HG03558 (cell line): ENCODE measurements at regions not wholly inside any gene's neighbourhood (a gene's known extent, or its start where the extent isn't known, plus 50 kb on each side); places are given as distances from the start of the nearest gene placed in this dataset.

Source experiments
- ATAC-seq: cut with Tn5 transposase; IDR thresholded peaks from one replicate; pipeline ENCODE4 v1.9.1; 2021; ENCODE audit warnings: moderate number of reproducible peaks; ENCODE audit not compliant: unreplicated experiment; ENCODE audit errors: extremely low read depth

DNA sequence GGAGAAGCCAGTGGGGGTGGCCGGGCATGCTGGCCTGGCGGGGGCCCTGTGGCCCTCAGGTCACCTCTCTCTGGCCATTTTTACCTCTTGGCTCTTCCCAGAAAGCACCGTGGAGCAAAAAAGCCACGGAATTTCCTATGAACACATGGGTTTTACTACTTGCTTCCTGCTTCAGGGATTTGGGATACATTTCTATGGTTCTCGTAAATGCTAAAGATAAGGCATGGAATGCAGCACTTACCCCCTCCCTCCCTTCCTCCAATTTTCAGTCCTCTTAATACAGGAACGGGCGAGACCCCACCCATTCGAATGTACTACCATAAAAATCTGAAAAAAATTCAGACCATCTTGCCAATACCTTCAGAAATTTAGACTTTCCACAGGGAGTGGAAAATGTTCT, 279.7 kb downstream of the ARHGAP12 start:
- ATAC-seq = no peak

DNA sequence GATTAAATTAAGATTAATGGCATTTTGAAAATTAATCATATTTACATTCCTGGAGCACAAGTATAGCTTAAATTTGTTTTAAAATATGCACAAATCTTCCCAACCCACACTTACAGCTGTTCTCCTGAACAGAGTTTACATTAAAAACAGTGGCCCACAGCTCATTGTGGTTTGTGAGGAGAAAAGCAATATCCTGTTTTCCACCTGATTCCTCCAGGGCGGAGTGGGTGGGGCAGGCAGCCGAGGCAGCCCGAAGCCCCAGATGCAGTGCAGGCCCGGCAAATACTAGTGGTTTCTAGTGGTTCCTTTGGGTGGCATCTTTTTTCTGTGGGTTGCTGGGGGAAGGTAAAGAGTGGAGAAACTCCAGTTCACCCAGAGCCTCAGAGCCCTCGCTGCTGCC, 280.8 kb downstream of the ARHGAP12 start:
- no peak for ATAC-seq

DNA sequence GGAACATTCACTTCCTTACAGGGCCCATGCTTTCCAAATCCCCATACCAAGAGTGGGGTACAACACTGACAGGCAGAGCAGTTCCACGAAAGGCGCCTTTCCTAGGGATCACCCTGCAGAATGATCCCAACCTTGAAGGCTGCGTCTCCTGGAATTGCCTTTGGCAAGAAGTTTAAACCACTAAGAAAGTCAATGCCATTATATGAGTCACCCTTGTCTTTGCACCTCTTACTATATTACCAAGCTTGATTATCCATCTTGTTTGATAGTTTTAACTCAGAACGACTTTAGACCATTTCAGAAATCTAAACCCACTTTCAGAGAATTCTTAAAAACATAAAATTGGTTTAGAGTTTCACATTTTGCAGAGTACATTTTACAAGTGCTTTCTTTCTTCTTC, 282.1 kb downstream of the ARHGAP12 start:
- ATAC-seq = no peak

DNA sequence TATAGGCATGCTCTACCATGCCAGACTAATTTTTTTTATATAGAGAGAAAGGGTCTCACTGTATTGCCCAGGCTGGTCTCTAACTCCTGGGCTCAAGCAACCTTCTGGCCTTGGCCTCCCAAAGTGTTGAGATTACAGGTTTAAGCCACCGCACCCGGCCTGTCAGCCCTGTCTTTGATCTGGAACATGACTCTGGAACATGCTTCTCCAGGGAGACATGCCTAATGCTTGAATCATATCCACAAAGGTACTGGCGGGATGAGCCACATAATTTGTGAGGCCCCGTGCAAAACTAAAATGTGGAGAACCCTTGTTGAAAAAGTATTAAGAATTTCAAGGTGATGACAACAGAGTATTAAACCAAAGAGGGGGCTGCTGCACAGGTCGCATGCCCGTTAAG, 282.8 kb downstream of the ARHGAP12 start:
- no peak for ATAC-seq

DNA sequence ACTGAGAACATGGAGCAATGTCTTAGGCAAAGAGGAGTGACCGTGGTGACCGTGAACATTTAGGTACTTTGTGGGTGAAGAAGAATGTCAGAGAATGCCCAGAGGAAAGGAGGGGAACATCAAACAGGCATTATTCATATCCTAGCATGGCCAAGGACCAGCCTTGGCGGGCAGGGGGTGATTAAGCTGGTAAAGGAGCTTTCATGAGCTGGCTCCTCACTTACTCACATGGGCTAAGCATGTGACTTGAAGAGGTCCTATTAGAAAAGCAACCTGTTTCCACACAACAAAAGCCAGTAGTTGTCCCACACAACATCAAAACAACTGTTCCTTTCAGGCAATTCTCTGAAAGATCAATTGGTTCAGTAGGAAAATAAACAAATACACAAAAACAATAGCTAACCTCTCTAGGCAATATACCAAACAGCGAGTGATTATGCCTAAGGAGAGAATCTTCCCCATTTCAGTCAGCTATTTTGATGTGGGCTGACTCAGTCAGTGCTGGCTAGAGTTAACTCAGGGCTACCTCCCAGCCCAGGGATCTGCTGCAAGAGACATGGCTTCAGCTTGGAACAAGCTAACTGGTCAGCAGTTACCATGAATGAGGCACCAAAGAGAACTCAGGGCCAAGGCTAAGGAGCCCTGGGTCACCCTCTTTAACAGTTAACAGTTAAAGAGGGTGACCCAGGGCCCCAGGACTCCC, 283.5 kb downstream of the ARHGAP12 start:
- no peak for ATAC-seq

DNA sequence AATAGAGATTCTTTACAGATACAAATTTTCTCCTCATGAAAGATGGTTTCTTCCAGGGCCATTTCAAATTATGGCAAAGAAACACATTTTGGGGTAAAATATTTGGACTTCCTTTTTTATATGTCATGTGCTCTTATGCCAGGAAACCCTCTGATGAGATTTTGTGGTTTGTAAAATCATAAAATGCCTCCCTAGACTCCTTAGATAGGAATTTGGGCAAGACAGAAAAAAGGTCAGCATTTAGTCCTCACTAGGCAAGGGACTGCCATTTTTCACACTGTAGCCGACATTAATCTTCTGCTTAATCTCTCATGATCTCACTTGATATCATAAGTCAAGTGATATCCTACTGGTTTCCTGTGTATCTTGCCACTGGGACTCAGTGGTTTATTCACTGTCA, 286.4 kb downstream of the ARHGAP12 start:
- no peak for ATAC-seq

DNA sequence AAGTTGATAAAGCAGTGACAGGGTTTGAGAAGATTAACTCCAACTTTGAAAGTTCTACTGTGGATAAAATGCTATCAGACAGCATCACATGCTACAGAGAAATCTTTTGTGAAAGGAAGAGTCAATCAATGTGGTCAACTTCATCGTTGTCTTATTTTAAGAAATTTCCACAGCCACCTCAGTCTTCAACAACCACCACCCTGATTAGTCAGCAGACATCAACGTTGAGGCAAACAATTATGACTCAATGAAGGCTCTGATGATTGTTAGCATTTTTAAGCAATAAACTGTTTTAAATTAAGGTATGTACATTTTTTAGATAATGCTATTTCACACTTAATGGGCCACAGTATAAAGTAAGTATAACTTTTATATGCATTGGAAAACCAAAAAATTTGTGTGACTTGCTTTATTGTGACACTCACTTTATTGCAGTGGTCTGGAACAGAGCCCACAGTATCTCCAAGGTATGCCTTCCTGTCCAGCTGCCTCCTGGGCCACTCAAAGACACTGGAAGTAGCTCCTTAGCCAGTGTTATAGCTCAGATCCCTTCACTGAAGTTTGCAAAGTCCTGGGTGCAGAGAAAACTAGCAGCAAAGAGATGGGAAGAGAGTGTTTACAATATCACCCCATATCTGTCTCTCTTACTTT, 293.1 kb downstream of the ARHGAP12 start:
- no peak for ATAC-seq

DNA sequence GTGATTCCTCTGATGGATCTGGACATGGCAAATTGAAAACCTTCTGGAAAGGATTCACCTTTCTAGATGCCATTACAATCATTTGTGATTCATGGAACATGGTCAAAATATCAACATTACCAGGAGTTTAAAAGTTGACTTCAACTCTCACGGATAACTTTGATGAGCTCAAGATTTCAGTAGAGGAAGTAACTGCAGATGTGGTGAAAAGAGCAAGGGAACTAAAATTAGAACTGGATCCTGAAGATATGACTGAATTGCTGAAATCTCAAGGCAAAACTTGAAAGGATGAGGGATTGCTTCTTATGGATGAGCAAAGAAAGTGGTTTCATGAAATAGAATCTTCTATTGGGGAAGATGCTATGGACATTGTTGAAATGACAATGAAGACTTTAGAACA, 293.6 kb downstream of the ARHGAP12 start:
- ATAC-seq = no peak

DNA sequence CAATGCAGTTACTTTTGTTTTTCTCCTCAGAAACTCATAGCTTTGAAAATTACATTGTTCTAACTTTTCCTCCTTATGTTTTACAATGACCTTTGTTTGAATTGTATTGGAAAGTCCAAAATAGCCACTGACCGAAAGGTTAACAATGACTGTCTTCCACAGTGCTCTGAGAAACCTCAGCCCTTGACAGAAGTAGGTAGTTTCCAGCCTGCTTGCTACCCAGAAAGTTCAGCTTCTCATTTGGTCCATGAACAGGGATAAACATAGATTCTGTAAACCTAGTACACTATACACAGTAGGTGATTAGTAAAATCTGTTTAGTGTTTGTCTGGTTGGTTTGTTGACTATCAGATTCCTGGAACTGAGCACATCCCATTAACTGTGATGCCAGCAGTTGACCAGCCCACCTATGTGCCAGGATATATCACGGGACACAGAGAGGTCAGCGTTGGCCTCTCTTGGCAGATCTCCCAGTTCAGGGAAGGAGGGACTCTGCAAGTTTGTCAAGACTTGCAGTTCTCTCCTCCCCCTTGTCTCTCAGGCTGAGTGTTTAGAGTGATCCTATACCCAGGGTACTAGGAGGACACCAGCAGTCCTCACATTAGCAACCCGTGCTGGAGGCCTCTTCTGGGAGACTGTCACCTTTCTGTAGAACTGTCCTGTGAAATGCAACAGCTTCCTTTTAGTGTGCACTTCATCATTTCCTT, 297.6 kb downstream of the ARHGAP12 start:
- ATAC-seq = no peak

DNA sequence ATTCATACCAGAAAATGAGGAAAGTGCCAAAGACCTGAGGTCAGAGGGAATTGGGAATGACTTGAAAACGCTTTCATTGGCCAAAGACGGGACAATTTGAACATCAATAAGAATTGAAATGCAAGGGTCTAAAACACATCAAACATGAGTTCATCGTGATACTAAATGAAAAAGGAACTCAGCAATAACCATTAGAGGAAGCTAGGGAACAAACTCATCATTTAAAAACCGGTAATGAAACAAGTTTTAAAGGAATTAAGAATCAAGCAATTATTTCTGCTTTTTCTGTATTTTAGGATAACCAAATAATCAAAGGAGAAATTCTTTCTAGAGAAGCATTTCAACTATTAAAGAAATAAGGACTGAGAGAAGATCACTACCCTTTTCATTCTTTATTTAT, 303.1 kb downstream of the ARHGAP12 start:
- no peak for ATAC-seq

DNA sequence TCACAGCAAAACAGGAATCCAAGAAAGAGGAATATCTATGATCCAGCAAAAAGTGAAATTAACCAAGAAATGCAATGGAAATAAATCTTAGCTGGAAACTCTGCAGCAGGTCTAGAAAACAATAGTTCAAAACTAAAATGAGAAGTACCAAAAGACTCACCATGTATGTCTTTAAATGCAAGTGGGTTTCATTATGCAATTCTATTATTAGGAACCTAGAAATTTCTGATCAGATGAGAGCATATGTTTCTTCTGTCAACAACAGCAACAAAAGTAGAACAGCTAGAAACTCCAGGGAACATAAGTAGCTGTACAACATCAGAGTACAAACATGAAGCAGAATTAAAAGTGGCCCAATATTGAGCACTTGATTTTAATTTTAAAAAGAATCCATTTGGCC, 304.0 kb downstream of the ARHGAP12 start:
- no peak for ATAC-seq

DNA sequence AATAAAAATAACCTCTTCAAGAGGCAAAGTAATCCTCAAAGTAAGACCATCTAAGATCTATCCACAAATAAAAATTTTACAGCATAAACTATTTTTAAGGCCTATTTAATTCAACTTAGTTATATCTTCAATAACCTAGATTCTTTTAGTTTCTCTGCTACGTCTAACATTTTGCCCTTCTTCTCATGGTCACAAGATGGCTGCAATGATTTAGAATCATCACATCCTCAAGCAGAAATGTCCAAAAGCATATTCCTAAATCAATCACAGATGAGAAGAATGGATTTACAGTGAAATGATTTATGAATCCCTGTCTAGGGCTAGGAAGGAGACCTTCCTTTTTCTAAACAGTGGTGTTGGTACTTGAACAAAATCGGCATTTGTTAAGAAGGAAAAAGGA, 304.7 kb downstream of the ARHGAP12 start:
- ATAC-seq = no peak

DNA sequence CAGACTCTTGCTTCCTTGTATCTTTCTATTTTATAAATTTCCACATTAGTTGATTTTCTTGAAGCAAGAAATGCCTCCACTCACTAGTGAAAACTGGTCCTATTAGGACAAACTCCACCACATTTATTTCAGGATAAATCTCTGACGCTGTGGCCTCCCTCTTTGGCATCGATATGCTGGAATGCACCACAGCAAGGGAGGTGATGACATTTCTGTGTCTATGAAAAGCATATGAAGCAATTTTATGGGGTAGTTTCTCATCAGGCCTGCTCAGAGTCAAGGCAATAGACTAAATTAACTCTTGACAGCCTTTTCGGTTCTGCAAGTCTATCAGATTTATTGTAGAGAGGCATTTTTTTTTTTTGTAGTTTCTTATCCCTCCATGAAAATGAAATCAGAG, 304.4 kb downstream of the ZEB1 start:
- ATAC-seq = no peak

DNA sequence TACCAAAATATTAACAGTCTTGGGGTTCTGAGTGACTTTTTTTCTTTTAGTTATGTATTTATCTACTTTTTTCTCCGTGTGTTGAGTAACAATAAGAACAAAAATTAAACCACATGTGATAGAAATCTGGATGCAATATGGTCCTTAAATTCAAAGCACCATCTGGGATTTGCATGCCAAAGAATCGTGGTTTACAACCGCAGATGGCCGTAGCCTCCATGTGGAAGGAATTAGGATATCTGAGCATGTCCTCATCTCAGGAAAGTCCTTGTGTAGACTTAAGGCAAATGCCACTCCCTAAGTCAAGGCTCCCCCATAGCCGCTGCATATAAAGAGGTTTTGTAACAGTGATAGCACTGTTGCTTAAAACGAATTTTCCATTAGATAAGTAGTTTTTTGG, 304.0 kb downstream of the ZEB1 start:
- no peak for ATAC-seq

DNA sequence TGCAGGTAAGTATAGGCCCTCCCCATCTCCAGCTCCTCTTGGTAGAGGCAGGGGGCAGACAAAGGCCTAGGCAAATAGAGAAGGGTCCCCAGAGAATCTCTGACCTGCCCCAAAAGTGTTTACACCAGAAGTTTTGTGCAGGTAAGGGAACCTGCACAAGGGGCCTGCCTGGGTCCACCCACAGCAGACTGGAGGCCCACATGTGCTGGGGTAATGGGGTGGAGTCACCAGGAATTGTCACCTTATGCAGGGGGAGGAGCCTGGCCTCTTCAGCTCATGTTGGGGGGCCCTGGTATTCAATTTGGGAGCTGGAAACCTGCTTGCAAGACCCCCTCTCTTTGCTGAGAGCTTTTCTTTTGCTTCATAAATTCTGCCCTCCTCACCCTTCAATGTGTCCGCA, 302.7 kb downstream of the ZEB1 start:
- ATAC-seq = no peak

DNA sequence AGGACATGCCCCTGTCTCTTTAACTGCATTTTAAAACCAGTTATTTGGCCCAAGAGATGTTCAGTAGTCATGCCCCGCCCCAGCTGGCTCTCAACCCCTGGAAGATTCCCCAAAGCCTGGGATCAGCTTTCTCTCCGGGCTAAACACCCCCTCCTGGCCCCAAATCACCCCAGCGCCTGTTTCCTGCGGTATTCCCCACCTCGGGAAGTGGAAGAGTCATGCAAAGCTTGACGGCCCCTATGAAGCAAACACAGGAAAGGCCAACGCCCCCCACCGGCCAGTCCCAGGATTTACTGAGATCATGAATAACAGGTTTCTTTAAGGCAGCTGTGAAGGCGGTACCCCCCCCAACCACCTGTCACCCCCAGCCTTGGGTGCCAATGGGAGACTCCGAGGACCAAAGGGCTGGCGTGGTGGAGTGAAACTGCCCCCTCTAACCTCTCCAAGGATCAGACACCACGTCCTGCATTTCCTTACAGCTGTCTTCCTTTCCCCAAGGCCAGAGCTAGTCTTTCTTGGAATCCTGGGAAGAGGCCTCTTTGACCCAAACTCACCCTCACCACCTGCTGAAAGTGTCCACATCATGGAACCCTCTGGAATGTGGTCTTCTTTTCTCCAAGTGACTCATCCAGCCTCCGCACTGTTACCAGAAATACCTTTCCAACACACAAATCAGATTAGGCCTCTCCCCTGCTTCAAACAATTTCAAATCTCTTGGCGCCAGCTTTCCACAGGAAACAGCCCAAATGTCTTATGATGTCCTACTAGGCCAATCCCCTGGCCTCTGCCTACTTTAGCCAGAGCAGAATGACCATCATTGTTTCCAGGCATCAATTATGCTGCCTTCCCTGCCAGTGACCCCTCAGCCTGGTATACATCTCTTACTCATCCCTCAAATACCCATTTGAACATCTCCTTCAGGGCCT, 301.5 kb downstream of the ZEB1 start:
- ATAC-seq = no peak

DNA sequence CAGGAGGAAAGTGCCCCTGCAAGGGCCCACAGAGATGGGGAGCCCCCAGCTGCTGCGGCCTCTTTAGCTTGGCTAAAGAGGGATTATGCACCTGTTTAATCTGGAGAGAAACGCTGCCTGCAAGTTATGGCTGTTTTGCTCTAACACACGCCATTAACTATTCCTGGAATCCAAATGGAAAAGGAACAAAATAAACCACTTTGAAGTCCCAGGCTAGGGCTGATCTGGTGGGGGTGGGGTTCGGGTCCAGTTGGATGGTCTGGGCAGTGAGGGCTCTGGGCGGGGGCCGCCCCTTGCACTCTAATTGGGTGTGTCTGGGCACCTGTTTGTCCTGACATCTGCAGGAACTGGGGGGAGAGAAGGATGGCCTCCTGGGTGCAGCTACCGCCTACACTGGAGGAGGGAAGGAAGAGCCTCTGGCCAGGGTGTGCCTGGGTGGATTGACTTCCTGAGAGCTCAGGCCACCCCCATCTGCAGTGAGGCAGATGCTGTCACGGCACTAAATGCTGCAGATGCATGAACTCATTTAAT, 300.6 kb downstream of the ZEB1 start:
- no peak for ATAC-seq

DNA sequence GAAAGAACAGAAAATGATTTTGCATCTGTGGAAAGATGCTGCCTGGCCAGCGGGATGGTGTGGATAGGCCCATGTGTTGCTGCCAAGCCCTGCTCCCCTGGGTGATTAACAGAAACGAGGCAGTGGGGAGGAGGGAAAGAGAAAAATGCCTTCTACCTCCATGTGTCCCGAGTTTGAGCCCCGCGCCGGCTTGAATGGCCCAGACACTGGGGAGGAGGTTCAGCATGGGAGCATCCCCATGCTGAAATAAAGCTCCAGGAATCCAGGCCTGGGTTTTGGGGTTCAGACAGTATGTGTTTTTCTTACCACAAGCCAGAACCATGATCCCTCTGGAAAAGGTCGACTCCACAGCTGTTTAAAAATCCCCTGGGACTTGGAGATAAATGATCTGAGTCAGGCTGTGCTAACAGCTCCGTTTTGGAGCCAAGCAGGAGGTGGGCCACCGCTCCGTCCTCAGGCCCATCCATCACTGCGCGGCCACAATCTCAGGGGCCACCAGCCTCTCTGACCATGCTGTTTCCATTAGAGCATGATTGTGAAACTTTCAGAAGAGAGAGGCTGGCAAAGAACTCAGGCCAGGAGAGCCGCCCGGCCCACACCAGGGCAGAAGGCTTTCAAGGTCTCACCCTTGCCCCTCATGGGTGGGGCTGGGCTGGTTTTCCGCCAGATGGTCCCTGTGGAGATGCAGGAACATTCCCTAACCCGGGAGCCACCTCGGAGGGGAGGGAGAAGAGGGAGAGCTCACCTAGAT, 299.7 kb downstream of the ZEB1 start:
- ATAC-seq = no peak

DNA sequence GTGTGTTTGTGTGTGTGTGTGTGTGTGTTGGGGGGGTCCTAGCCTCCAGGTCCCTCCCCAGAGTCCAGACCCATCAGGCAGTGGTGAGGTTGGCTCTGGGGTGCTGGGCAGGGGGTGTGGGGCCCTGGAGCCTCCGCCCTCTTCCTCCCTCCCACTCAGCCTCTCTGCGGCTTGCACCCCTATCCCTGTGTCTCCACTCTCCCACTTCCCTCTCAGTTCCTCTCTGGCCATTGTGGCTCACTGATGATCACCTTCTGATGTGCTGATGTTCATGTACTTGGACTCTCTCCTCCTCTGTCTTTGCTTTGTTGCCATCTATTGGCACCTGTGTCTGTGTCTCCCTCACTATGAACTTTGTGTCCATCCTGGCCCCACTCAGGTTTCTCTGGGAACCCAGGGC, 298.7 kb downstream of the ZEB1 start:
- ATAC-seq = no peak

DNA sequence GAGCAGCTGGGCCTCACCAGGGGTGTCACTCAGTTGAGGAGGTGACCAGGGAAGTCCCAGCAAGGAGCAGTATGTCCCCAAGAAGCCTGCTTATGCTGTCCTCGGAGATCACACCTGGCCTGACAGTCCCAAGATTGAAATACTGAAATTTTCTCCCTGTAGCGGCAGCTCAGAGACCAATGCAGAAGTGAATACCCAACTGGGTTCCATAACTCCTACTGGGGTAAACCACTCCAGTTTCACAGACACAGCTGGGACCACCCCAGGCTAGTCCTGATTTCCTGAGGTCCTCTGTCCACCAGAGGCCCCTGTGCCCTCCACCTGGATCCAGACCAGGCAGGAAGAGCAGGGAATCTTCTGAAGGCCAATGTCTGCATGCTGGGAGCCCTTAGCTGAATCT, 298.1 kb downstream of the ZEB1 start:
- ATAC-seq = no peak
